ENCODE measurements at regions not wholly inside any gene's neighbourhood (a gene's known extent, or its start where the extent isn't known, plus 50 kb on each side); places are given as distances from the start of the nearest gene placed in this dataset.

DNA sequence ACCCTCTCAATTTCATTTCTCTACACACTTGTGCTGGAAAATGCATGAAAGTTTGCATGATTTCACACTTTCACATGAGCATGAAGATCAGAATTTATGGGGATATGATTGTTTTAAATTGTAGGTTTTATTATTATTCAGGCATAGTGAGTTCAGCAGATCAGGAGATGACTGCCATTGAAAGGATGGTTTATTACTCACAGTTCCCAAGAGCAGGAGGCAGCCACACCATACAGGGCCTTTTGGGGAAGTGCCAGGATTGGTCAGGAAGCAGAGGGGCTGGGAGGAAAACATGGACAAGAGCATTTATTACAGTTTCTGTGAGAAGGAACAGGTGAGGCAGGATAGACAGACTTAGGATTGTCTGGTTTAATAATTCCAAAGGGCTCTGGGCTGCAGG, 114.6 kb upstream of the KCNJ15 start:
- no peaks in the 10 kb centered on the region for H3K9me3 ChIP-seq (ENCODE audit: control insufficient read depth in 4 of 4, low read length in 3 of 4)
- no peak overlapping the region for H3K9ac ChIP-seq (ENCODE audit: low read depth in 1 of 2, low read length in 2 of 2)
- peaks cover 9 to 18% (median 15%) of the 10 kb centered on the region in 4 donors for H3K4me1 ChIP-seq (ENCODE audit: control insufficient read depth in 4 of 4, insufficient read depth in 4 of 4, low read length in 3 of 4)
- no peak overlapping the region for H3K27ac ChIP-seq (ENCODE audit: low read depth in 1 of 2, low read length in 2 of 2)
- H3K36me3 ChIP-seq (ENCODE audit: control insufficient read depth in 4 of 4, insufficient read depth in 3 of 4, low read depth in 1 of 4, low read length in 3 of 4) = no peaks in the 10 kb centered on the region
- H3K27me3 ChIP-seq (ENCODE audit: control insufficient read depth in 4 of 4, insufficient read depth in 4 of 4, low read length in 3 of 4) = no peaks in the 10 kb centered on the region
- no peak for DNase-seq (ENCODE audit: low spot score)
- no peak overlapping the region for H3K4me3 ChIP-seq (ENCODE audit: low read depth in 1 of 3, low read length in 3 of 3)
- TF ChIP-seq HNF4A (conservative IDR thresholded peaks at IDR 0.05) (no peak), HNF4G (IDR thresholded peaks at IDR 0.05) (no peak)

DNA sequence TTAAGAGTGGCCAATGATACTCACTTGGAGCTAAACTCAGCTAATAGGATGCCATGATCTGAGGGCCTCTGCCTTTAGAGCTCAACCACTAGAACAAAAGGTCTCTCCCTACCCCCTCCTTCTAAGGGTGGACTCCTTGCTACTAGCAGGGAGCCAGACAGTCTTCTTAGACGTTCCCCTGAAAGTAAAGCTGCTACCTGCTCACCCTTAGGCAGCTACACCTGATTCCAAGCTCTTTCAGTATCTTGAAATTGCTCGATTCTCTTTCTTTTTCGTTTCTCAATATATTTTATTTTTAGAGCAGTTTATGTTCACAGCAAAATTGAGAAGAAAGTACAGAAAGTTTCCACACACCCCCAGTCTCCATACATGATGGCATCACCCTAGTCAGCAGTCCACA, 112.6 kb upstream of the KCNJ15 start:
- peaks cover 8 to 18% (median 14%) of the 10 kb centered on the region in 4 donors for H3K4me1 ChIP-seq (ENCODE audit: control insufficient read depth in 4 of 4, insufficient read depth in 4 of 4, low read length in 3 of 4)
- DNase-seq (ENCODE audit: low spot score) = no peak
- H3K27me3 ChIP-seq (ENCODE audit: control insufficient read depth in 4 of 4, insufficient read depth in 4 of 4, low read length in 3 of 4) = no peaks in the 10 kb centered on the region
- no peaks in the 10 kb centered on the region for H3K9me3 ChIP-seq (ENCODE audit: control insufficient read depth in 4 of 4, low read length in 3 of 4)
- WGBS = 70% methylated on average over 3 of the region's 3 CpGs
- no peak overlapping the region for H3K9ac ChIP-seq (ENCODE audit: low read depth in 1 of 2, low read length in 2 of 2)
- TF ChIP-seq ATF3 (IDR thresholded peaks at IDR 0.05) = no peak
- no peak for TF ChIP-seq EGR1 (IDR thresholded peaks at IDR 0.05; ENCODE audit: low read depth in 2 of 2)
- no peak for TF ChIP-seq NR2F2 (IDR thresholded peaks at IDR 0.05)
- no peak for TF ChIP-seq HNF4G (IDR thresholded peaks at IDR 0.05)
- TF ChIP-seq YY1 (IDR thresholded peaks at IDR 0.05) = no peak
- no peak for TF ChIP-seq SP1 (IDR thresholded peaks at IDR 0.05)
- TF ChIP-seq RXRA (IDR thresholded peaks at IDR 0.05) = no peak
- TF ChIP-seq MAX (IDR thresholded peaks at IDR 0.05) = no peak
- TF ChIP-seq TAF1 (conservative IDR thresholded peaks at IDR 0.05) = no peak
- TF ChIP-seq, protein P1, sequence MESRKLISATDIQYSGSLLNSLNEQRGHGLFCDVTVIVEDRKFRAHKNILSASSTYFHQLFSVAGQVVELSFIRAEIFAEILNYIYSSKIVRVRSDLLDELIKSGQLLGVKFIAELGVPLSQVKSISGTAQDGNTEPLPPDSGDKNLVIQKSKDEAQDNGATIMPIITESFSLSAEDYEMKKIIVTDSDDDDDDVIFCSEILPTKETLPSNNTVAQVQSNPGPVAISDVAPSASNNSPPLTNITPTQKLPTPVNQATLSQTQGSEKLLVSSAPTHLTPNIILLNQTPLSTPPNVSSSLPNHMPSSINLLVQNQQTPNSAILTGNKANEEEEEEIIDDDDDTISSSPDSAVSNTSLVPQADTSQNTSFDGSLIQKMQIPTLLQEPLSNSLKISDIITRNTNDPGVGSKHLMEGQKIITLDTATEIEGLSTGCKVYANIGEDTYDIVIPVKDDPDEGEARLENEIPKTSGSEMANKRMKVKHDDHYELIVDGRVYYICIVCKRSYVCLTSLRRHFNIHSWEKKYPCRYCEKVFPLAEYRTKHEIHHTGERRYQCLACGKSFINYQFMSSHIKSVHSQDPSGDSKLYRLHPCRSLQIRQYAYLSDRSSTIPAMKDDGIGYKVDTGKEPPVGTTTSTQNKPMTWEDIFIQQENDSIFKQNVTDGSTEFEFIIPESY (IDR thresholded peaks at IDR 0.05) = no peak
- no peak for TF ChIP-seq JUND (IDR thresholded peaks at IDR 0.05)
- TF ChIP-seq, protein P2, sequence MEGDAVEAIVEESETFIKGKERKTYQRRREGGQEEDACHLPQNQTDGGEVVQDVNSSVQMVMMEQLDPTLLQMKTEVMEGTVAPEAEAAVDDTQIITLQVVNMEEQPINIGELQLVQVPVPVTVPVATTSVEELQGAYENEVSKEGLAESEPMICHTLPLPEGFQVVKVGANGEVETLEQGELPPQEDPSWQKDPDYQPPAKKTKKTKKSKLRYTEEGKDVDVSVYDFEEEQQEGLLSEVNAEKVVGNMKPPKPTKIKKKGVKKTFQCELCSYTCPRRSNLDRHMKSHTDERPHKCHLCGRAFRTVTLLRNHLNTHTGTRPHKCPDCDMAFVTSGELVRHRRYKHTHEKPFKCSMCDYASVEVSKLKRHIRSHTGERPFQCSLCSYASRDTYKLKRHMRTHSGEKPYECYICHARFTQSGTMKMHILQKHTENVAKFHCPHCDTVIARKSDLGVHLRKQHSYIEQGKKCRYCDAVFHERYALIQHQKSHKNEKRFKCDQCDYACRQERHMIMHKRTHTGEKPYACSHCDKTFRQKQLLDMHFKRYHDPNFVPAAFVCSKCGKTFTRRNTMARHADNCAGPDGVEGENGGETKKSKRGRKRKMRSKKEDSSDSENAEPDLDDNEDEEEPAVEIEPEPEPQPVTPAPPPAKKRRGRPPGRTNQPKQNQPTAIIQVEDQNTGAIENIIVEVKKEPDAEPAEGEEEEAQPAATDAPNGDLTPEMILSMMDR (IDR thresholded peaks at IDR 0.05; ENCODE audit: low read depth, low read length, missing input control) = no peak
- no peak for TF ChIP-seq RAD21 (IDR thresholded peaks at IDR 0.05)
- TF ChIP-seq FOXA2 (IDR thresholded peaks at IDR 0.05) = no peak
- TF ChIP-seq HNF4A (conservative IDR thresholded peaks at IDR 0.05) = no peak
- TF ChIP-seq, protein P3, sequence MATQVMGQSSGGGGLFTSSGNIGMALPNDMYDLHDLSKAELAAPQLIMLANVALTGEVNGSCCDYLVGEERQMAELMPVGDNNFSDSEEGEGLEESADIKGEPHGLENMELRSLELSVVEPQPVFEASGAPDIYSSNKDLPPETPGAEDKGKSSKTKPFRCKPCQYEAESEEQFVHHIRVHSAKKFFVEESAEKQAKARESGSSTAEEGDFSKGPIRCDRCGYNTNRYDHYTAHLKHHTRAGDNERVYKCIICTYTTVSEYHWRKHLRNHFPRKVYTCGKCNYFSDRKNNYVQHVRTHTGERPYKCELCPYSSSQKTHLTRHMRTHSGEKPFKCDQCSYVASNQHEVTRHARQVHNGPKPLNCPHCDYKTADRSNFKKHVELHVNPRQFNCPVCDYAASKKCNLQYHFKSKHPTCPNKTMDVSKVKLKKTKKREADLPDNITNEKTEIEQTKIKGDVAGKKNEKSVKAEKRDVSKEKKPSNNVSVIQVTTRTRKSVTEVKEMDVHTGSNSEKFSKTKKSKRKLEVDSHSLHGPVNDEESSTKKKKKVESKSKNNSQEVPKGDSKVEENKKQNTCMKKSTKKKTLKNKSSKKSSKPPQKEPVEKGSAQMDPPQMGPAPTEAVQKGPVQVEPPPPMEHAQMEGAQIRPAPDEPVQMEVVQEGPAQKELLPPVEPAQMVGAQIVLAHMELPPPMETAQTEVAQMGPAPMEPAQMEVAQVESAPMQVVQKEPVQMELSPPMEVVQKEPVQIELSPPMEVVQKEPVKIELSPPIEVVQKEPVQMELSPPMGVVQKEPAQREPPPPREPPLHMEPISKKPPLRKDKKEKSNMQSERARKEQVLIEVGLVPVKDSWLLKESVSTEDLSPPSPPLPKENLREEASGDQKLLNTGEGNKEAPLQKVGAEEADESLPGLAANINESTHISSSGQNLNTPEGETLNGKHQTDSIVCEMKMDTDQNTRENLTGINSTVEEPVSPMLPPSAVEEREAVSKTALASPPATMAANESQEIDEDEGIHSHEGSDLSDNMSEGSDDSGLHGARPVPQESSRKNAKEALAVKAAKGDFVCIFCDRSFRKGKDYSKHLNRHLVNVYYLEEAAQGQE (IDR thresholded peaks at IDR 0.05) = no peak
- TF ChIP-seq GABPA (IDR thresholded peaks at IDR 0.05 in 1 of 2, conservative IDR thresholded peaks at IDR 0.05 in 1 of 2) = no peak
- TF ChIP-seq FOXA1 (IDR thresholded peaks at IDR 0.05) = no peak
- H3K27ac ChIP-seq (ENCODE audit: low read depth in 1 of 2, low read length in 2 of 2) = no peak overlapping the region
- no peaks in the 10 kb centered on the region for H3K36me3 ChIP-seq (ENCODE audit: control insufficient read depth in 4 of 4, insufficient read depth in 3 of 4, low read depth in 1 of 4, low read length in 3 of 4)
- no peak overlapping the region for H3K4me3 ChIP-seq (ENCODE audit: low read depth in 1 of 3, low read length in 3 of 3)
